ENCODE measurements at regions not wholly inside any gene's neighbourhood (a gene's known extent, or its start where the extent isn't known, plus 50 kb on each side); places are given as distances from the start of the nearest gene placed in this dataset.

DNA sequence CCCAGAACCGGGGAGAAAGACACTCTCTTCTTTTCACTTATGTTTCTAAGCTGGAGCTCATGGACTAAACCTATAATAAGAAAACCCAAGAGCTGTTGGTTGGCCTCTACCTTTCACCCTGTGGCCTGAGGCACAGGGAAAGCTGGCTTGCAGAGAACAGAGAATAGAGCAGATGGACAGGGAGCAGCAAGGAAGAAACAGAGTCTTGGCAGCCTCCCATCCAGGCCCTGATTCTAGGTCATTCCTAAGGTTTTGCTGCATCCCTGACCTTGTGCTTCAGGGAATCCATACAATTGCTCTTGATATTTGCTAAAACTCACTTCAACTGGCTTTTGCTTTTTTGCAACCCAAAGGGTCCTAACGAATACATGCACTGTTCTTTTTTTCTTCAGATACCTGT, 87.8 kb downstream of the SMIM20 start:
- intact Hi-C loops (cut with micrococcal nuclease) = no loop called here
- Histone ChIP-seq H3K4me3 (replicated peaks in 1 of 3; ENCODE audit: low read depth in 2 of 3, low read length in 3 of 3) (no peak overlapping the region), H3K36me3 (replicated peaks in 1 of 2; ENCODE audit: control insufficient read depth in 1 of 2, insufficient read depth in 2 of 2, low read length in 2 of 2) (no peaks in the 10 kb centered on the region), H3K27me3 (ENCODE audit: control insufficient read depth in 2 of 2, insufficient read depth in 2 of 2, low read length in 2 of 2) (no peaks in the 10 kb centered on the region), H3K79me2 (ENCODE audit: insufficient read depth, low read length) (no peaks in the 10 kb centered on the region), H3K9ac (ENCODE audit: insufficient read depth, low read length, poor library complexity, severe bottlenecking) (no peak overlapping the region), H4K20me1 (ENCODE audit: insufficient read depth, low read length) (no peaks in the 10 kb centered on the region), H3K4me2 (replicated peaks; ENCODE audit: extremely low read depth, low read length, poor library complexity, severe bottlenecking) (no peak overlapping the region), H3K27ac (ENCODE audit: low read depth in 1 of 2, low read length in 2 of 2) (no peak overlapping the region), H3K9me3 (replicated peaks in 1 of 2; ENCODE audit: control insufficient read depth in 1 of 2, insufficient read depth in 1 of 2, low read length in 2 of 2) (no peaks in the 10 kb centered on the region), H2AFZ (ENCODE audit: insufficient read depth, low read depth, low read length, poor library complexity, severe bottlenecking) (no peak overlapping the region), H3K4me1 (ENCODE audit: control insufficient read depth in 1 of 2, insufficient read depth in 2 of 2, low read length in 2 of 2) (peaks cover 20 to 29% of the 10 kb centered on the region in 2 donors)
- TF ChIP-seq, protein P1, sequence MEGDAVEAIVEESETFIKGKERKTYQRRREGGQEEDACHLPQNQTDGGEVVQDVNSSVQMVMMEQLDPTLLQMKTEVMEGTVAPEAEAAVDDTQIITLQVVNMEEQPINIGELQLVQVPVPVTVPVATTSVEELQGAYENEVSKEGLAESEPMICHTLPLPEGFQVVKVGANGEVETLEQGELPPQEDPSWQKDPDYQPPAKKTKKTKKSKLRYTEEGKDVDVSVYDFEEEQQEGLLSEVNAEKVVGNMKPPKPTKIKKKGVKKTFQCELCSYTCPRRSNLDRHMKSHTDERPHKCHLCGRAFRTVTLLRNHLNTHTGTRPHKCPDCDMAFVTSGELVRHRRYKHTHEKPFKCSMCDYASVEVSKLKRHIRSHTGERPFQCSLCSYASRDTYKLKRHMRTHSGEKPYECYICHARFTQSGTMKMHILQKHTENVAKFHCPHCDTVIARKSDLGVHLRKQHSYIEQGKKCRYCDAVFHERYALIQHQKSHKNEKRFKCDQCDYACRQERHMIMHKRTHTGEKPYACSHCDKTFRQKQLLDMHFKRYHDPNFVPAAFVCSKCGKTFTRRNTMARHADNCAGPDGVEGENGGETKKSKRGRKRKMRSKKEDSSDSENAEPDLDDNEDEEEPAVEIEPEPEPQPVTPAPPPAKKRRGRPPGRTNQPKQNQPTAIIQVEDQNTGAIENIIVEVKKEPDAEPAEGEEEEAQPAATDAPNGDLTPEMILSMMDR (IDR thresholded peaks at IDR 0.05) = no peak
- no peak for DNase-seq
- Mint-ChIP-seq H3K27ac (no peak overlapping the region), H3K36me3 (no peaks in the 10 kb centered on the region), H3K9me3 (peaks cover 0 to 2% (median 0%) of the 10 kb centered on the region in 7 donors), H3K4me1 (peaks cover 34% of the 10 kb centered on the region), H3K4me3 (no peak overlapping the region), H3K27me3 (ENCODE audit: low read depth in 3 of 3) (no peaks in the 10 kb centered on the region)
- WGBS (ENCODE audit: insufficient coverage) = no CpG with 5 or more reads among the region's 2 CpGs

DNA sequence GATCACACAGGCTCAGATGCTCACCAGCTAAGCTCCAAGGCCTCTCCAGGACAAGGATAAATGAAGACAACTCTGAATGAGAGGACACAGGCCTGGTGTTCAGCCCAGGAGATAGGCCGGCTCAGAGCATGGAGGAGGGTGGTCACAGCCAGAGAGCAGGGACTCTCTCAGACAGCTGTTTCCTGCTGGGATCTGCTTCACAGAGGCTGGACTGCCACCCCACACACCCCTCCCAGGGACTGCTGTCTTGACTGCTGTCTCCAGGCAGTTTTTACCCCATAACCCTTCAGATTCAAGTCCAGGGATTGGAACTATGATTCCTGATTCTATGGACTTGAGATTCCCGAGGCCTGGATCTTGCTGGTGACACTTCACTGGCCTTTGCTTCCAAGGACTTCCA, 89.0 kb downstream of the SMIM20 start:
- H3K36me3 ChIP-seq (replicated peaks in 1 of 2; ENCODE audit: control insufficient read depth in 1 of 2, insufficient read depth in 2 of 2, low read length in 2 of 2) = no peaks in the 10 kb centered on the region
- peaks cover 20 to 29% of the 10 kb centered on the region in 2 donors for H3K4me1 ChIP-seq (ENCODE audit: control insufficient read depth in 1 of 2, insufficient read depth in 2 of 2, low read length in 2 of 2)
- H3K9me3 Mint-ChIP-seq = peaks cover 0 to 2% (median 0%) of the 10 kb centered on the region in 7 donors
- H4K20me1 ChIP-seq (ENCODE audit: insufficient read depth, low read length) = no peaks in the 10 kb centered on the region
- intact Hi-C loops (cut with micrococcal nuclease) = no loop called here
- WGBS (ENCODE audit: insufficient coverage) = no CpG with 5 or more reads among the region's 2 CpGs
- peak overlapping the region in 1 of 7 donors; percentile 34 for H3K27ac Mint-ChIP-seq
- peaks cover 34% of the 10 kb centered on the region for H3K4me1 Mint-ChIP-seq
- H3K27me3 ChIP-seq (ENCODE audit: control insufficient read depth in 2 of 2, insufficient read depth in 2 of 2, low read length in 2 of 2) = no peaks in the 10 kb centered on the region
- H3K36me3 Mint-ChIP-seq = no peaks in the 10 kb centered on the region
- no peak for DNase-seq
- H3K4me2 ChIP-seq (replicated peaks; ENCODE audit: extremely low read depth, low read length, poor library complexity, severe bottlenecking) = no peak overlapping the region
- H3K27ac ChIP-seq (ENCODE audit: low read depth in 1 of 2, low read length in 2 of 2) = no peak overlapping the region
- no peak overlapping the region for H3K4me3 ChIP-seq (replicated peaks in 1 of 3; ENCODE audit: low read depth in 2 of 3, low read length in 3 of 3)
- TF ChIP-seq, protein P1 (IDR thresholded peaks at IDR 0.05) = no peak
- H3K9ac ChIP-seq (ENCODE audit: insufficient read depth, low read length, poor library complexity, severe bottlenecking) = no peak overlapping the region
- no peaks in the 10 kb centered on the region for H3K79me2 ChIP-seq (ENCODE audit: insufficient read depth, low read length)
- no peaks in the 10 kb centered on the region for H3K27me3 Mint-ChIP-seq (ENCODE audit: low read depth in 3 of 3)
- H3K9me3 ChIP-seq (replicated peaks in 1 of 2; ENCODE audit: control insufficient read depth in 1 of 2, insufficient read depth in 1 of 2, low read length in 2 of 2) = peaks cover 0 to under 1% of the 10 kb centered on the region in 2 donors
- H2AFZ ChIP-seq (ENCODE audit: insufficient read depth, low read depth, low read length, poor library complexity, severe bottlenecking) = no peak overlapping the region
- no peak overlapping the region for H3K4me3 Mint-ChIP-seq

All from CD14-positive monocyte (primary cell).